ENCODE measurements at regions not wholly inside any gene's neighbourhood (a gene's known extent, or its start where the extent isn't known, plus 50 kb on each side); places are given as distances from the start of the nearest gene placed in this dataset.

GRCh38 chr2:111657351-111657975 is 226.5 kb downstream of the ANAPC1 start:
- TF ChIP-seq CTCF (IDR thresholded peaks at IDR 0.05 in 2 of 3, conservative IDR thresholded peaks at IDR 0.05 in 1 of 3; ENCODE audit: borderline replicate concordance in 1 of 3, insufficient read depth in 1 of 3, low read depth in 2 of 3, low read length in 2 of 3) = no peak
- no peak for TF ChIP-seq POLR2A (IDR thresholded peaks at IDR 0.05; ENCODE audit: borderline replicate concordance, extremely low read depth, insufficient read depth, insufficient read length)

Measured in HCT116 (cell line).